IMR-90 (cell line): ENCODE measurements at regions not wholly inside any gene's neighbourhood (a gene's known extent, or its start where the extent isn't known, plus 50 kb on each side); places are given as distances from the start of the nearest gene placed in this dataset.

Experiments
- RCOR1 ChIP-seq: IDR thresholded peaks from 2 replicates; pipeline ENCODE4 v1.6.1; 2012; ENCODE audit warnings: mild to moderate bottlenecking, low read length, improper control_type of control experiment; ENCODE audit not compliant: insufficient replicate concordance
- TF ChIP-seq, protein P1 (sequence below): conservative IDR thresholded peaks from 2 replicates; pipeline ENCODE4 v1.5.1; 2012; ENCODE audit warnings: mild to moderate bottlenecking, low read depth, low read length, improper control_type of control experiment

DNA sequence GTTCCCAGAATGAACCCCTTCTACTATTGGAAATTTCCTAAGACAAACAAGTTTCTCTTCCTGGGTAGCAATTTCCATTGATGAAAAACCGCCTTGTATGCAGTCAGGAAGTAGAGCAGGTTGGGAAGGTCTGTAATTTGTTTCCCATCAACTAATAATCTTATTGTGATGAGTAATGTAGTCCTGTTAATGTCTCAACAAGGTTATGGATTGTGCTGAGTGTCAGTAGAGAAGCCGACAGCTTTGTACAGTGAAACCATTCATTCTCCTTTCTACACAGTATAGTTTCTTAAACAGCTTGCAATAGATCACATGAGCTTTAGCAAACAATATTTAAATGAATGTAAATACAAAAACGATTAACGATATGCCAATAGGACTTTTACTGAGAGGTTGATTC lies 355.4 kb upstream of the WWC1 start:
- no peak for TF ChIP-seq RCOR1
- TF ChIP-seq, protein P1, sequence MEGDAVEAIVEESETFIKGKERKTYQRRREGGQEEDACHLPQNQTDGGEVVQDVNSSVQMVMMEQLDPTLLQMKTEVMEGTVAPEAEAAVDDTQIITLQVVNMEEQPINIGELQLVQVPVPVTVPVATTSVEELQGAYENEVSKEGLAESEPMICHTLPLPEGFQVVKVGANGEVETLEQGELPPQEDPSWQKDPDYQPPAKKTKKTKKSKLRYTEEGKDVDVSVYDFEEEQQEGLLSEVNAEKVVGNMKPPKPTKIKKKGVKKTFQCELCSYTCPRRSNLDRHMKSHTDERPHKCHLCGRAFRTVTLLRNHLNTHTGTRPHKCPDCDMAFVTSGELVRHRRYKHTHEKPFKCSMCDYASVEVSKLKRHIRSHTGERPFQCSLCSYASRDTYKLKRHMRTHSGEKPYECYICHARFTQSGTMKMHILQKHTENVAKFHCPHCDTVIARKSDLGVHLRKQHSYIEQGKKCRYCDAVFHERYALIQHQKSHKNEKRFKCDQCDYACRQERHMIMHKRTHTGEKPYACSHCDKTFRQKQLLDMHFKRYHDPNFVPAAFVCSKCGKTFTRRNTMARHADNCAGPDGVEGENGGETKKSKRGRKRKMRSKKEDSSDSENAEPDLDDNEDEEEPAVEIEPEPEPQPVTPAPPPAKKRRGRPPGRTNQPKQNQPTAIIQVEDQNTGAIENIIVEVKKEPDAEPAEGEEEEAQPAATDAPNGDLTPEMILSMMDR = no peak
